Embryonic facial prominence (tissue), 1 donor: ENCODE measurements at regions not wholly inside any gene's neighbourhood (a gene's known extent, or its start where the extent isn't known, plus 50 kb on each side); places are given as distances from the start of the nearest gene placed in this dataset.
"Not testable (repeated sequence)": the region's sequence is repeated elsewhere in the genome, so short reads cannot be mapped to it uniquely, and the experiment has no call there.

Source experiments
- DNase-seq: peaks from one replicate; pipeline ENCODE4 v3.0.0-alpha.2; 2016; ENCODE audit errors: extremely low spot score

DNA sequence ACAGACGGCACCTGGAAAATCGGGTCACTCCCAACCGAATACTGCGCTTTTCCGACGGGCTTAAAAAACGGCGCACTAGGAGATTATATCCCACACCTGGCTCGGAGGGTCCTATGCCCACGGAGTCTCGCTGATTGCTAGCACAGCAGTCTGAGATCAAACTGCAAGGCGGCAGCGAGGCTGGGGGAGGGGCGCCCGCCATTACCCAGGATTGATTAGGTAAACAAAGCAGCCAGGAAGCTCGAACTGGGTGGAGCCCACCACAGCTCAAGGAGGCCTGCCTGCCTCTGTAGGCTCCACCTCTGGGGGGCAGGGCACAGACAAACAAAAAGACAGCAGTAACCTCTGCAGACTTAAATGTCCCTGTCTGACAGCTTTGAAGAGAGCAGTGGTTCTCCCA is 64.5 kb downstream of the SLC30A10 start:
- not testable (repeated sequence) for DNase-seq

DNA sequence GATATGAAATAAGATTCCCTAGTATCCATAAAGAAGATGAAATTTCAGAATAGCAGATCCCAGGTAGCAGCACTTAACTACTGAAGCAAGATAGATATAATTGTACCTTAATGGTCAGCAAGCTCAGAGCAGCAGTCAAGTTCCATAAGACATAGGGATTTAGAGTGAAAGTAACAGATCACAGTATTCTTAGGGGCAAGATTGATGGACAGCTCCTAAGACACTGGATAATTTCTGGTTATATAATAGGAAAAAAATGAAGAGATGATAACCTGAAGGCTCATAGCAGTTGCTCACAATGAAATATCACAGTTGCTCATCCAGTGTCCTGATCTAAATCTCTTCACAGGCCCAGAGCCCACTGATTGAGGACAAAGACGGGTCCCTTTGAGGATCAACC is 66.0 kb downstream of the SLC30A10 start:
- DNase-seq, result no peak

GRCh38 chr1:219858980-219859379 is 69.4 kb downstream of the SLC30A10 start:
- no peak for DNase-seq

DNA sequence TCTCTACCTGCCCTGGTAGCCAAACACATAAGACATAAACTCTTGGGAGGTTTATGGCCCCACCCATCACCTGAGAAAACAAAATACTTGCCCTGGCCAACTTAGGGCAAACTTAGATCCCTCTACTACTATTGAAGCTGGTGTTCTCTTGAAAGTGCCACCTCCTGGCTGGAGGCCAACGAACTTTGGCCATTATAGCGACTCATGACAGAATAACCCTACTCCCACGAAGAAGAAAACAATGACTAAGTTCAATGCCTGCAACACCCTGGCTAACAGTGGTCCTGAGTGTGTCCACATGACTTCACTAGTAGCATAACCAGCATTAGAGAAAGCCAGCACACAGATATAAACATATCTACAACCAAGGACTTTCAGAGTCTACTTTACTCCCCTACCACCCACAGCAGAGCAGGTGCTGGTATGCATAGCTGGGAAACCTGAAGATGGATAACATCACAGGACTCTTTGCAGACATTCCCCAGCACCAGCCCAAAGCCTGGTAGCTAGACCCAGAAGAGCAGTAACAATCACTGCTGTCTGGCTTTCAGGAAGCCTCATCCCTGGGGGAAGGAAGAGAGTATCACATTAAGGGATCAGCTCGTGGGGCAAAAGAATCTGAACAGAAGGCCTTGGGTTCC is 81.0 kb downstream of the SLC30A10 start:
- DNase-seq, result no peak

GRCh38 chr1:219839595-219839994 is 88.8 kb downstream of the SLC30A10 start:
- not testable (repeated sequence) for DNase-seq

GRCh38 chr1:219837994-219838294 is 90.4 kb downstream of the SLC30A10 start:
- no peak for DNase-seq

DNA sequence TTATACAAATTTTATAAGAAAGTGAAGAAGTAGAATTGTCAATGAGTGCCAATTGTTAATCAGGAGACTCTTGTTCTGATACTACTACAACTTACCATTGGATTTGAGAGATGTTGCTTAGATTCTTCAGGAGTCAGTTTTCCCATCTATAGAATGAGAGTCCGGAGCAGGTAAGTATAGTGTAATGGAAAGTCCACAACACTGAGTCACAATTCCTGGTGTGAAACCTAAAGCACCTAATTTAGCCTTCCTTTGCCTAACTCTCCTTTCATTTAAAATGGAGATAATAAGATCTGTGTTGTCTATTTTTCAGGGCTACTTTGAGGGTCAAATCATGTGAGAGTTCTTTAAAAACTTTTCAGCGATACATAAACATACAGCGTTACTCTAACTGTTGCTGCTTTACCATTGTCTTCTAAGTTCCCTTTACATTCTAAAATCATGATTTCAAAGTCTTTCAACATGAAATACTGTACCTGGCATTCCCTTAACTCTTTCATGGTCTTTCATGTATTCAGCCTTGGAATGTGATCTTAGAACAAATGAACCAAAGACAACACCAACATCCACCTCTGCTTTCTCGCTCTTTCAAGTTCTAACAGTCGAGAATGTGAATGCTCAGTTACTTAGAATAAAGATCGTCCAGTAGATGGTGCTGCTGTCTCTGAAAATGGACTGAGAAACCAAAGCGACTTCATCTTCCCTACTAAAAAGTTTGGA is 90.9 kb downstream of the SLC30A10 start:
- peak; percentile 53 for DNase-seq

DNA sequence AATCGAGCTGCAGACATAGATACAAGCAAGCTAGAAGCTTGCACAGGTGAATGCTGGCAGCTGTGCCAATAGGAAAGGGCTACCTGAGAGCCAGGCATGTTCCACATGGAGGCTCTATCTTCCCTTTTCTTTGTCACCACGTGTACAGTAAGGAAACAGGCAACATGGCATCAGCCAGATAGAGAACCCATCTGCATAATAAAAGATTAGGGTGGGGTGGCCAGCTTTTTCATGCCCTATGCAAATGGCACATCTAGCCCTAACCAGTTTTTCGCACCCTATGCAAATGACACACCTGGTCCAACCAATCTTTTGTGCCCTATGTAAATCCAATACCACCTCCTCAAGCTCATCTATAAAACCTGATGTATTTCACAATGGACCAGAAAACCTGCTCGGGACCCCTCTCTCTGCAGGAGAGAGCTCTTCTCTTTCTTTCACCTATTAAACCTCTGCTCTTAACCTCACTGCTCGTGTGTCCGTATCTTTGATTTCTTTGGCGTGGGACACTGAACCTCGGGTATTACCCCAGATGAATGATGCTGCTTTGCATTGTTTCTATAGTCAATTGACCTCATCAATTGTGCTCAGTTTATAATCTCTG is 93.9 kb downstream of the SLC30A10 start:
- DNase-seq, result no peak

DNA sequence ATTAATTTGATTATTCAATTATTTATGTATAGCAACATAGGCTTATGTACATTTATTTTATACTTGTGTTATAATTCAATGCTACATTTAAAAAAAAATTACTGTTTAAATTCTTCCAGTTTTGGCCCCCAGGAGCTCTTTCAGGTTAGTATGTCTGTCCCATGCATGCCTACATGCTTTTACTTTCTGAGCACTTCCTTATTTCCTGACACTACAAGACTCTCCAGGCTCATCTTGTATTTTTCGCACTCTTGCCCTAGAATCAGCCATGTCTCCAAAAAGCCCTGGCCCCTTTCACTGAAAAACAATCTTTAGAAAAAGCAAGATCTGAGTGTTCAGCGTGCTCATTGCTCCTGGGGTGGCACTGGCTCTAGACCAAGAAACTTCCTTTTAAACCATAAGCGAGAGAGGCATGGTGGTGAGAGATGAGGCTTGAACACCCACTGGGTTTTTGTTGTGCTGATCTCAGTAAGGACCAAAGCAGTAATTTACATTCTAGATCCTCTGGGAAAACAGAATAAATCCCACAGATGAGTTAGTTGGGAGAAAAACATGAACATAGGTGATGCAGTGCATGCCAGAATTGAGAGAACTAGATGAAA is 95.0 kb downstream of the SLC30A10 start:
- DNase-seq, result no peak

DNA sequence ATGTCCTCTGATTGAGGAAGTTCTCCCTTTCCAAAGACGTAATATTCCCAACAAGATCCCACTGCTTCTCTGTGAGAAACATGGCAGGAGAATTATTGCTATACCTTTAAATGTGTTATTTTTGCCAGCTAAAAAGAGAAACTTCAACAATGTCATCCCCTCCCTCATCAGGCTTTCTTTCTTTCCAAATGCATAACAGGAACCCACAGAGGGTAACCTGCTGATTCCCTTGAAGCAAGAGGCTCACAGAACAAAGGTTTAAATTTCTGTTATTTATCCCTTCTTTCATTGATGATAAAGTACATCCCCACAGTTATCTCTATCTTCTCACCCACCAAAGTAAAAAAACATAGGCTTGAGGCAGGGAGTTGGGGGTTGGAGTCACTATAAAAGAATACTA is 102.1 kb downstream of the SLC30A10 start:
- DNase-seq, result no peak

DNA sequence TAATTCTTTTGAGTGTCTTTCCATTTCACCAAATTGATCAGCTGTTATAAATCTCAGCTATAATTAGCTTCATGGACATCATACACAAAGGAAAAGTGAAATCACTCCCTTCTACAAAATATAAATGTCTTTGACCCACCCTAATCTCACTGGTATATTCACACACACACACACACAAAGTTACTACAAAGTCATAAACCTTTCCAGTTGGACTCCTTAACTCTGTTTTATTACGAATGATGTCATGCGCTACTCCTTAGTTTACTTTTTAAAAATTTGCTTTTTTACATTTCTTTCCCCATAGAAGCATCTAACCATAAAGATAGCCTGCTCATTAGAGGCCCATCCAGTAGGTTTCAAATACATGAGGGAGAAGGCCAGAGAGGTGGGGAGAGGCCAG is 103.0 kb downstream of the SLC30A10 start:
- DNase-seq, result no peak

DNA sequence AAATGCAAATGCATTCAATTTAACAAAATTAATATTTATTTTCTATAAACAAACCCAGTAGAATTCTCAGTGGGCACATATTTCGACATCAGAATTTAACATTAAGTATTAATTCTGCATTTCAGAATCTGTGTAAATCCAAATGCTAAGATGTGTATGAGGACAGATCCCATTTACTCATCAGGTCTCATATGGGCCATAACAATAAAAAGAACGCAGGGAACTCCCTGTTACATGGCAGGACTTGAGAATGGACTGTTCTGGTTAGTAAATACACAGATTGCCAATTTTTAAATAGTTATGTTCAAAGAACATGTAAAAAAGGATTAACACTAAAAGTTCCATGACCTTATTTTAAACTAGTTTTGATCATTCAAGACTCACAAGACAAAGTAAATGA is 104.0 kb downstream of the SLC30A10 start:
- no peak for DNase-seq

GRCh38 chr1:219820551-219820950 is 107.8 kb downstream of the SLC30A10 start:
- no peak for DNase-seq

- DNase-seq, result no peak
These were observed 110.4 kb downstream of the SLC30A10 start for GRCh38 chr1:219817914-219818313.

DNA sequence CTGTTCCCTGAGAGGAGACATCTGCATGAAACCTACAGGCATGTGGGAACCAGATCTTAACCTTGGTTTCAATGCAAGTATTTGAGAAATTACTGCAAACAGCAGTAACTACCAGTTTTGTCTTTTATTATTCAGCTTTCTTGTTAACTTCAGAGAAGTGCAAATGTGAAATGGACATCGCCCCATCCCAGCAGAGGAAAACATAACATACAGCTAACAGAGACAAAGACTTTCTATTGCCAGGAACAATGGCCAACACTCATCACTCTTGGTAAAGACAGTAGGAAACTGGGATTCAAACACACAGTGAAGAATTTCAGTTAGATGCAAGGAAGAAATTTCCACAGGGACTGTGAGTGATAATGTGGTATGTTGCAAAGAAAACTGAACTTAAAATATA is 115.1 kb downstream of the SLC30A10 start:
- DNase-seq, result no peak

DNA sequence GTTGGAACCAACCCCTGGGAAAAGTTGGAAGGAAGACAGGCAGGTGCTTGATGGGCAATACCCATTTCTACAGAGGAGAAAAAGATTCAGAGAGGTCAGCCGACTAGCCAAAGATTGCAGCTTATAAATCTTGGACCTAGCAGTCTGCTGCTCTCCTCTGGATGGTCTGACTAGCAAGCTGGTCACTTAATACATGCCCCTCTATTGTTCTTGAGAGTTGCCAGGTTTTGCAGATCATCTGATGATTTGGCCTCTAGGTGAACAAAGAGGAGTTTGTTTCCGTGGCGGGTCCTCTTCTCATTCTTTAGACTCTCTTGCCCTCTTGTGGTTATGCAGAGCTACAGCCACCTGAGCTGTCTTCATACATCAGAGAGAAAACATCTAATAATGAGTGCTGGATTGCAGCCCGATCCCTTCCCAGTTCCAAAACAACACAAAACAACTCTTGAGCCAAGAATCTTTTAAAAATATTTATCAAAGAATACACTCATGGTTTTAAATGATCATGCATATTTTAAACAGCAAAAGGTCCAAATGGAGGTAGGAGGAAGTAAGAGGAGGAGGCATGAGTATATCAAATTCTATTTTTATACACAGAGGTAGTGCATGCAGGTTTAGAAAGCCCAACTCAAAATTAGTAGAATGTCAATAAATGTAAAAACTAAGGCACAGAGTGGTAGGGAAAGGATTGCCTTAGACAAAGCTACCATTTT is 115.7 kb downstream of the SLC30A10 start:
- DNase-seq, result peak; percentile 70

GRCh38 chr1:219812086-219812485 is 116.3 kb downstream of the SLC30A10 start:
- DNase-seq, result no peak

- no peak for DNase-seq
These were observed 117.9 kb downstream of the SLC30A10 start for GRCh38 chr1:219810451-219810850.

DNA sequence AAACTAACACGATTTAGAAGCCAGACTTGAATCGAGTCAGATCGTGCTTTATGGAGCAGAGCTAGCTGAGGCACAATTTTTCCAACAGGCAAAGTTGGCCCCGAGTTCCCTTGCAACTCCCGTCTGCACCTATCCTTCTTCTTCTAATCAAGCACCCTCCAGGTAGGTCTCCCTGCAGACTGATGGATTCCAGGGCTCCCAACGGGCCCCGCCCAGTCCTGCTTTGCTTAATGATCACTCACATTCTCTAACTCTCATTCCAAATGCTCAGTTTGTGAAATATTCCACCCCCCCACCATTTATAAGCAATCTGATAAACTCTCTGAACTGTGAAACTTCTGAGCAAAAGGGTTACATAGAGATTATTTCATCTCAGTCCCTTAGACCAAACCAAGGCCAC is 119.6 kb downstream of the SLC30A10 start:
- DNase-seq, result no peak

DNA sequence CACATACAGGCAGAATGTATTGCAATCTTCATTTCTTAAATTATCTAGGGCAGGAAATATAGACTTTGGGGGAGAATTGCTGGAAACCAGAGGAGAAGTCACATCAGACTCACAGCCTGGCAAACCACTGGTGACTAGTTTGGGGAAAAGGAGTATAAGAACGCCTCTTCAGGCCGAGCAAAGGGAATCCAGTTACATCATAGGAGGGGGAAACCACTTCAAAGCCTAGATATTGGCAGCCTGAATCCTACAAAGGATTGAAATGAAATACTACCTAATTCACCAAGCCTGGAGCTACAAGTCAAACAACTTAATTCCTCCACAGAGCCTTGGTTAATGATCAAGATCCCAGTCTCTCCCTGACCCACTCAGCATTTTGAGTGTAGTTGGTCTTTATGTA is 121.7 kb downstream of the SLC30A10 start:
- no peak for DNase-seq

- DNase-seq, result no peak
These were observed 122.3 kb downstream of the SLC30A10 start for GRCh38 chr1:219806020-219806419.

GRCh38 chr1:219805191-219805590 is 123.2 kb downstream of the SLC30A10 start:
- DNase-seq, result no peak
